Cardiac muscle cell (in vitro differentiated cells and primary cell): ENCODE measurements at regions not wholly inside any gene's neighbourhood (a gene's known extent, or its start where the extent isn't known, plus 50 kb on each side); places are given as distances from the start of the nearest gene placed in this dataset.

ENCODE experiments used
- DNase-seq, 2 donors: peaks; one replicate each; pipeline versions ENCODE4 v3.0.0 to v3.0.0-alpha.2; 2010 to 2017; ENCODE audit warnings: low read depth in 1 of 2, low spot score in 1 of 2
- H3K27ac ChIP-seq: fragments of 200-600 bp; sonication (generic); 2 replicates; pipeline ENCODE4 v1.5.1; 2016
- H3K27me3 ChIP-seq: fragments of 200-600 bp; sonication (generic); 2 replicates; pipeline ENCODE4 v1.6.0; 2016; ENCODE audit warnings: control low read depth
- H3K36me3 ChIP-seq: fragments of 200-600 bp; sonication (generic); 2 replicates; pipeline ENCODE4 v1.5.1; 2016; ENCODE audit warnings: control low read depth
- H3K4me1 ChIP-seq: fragments of 200-600 bp; sonication (generic); 2 replicates; pipeline ENCODE4 v1.8.1; 2017; ENCODE audit warnings: low read depth, mild to moderate bottlenecking, mixed run types
- H3K4me3 ChIP-seq: fragments of 200-600 bp; sonication (generic); 2 replicates; pipeline ENCODE4 v1.5.1; 2016; ENCODE audit warnings: mild to moderate bottlenecking
- H3K9me3 ChIP-seq: fragments of 200-600 bp; sonication (generic); 2 replicates; pipeline ENCODE4 v1.5.1; 2017; ENCODE audit warnings: low read depth, mild to moderate bottlenecking, control low read depth
- TF ChIP-seq, protein P1 (sequence below): IDR thresholded peaks from 2 replicates; pipeline ENCODE4 v1.5.1; 2012; ENCODE audit warnings: low read depth, mild to moderate bottlenecking, low read length

DNA sequence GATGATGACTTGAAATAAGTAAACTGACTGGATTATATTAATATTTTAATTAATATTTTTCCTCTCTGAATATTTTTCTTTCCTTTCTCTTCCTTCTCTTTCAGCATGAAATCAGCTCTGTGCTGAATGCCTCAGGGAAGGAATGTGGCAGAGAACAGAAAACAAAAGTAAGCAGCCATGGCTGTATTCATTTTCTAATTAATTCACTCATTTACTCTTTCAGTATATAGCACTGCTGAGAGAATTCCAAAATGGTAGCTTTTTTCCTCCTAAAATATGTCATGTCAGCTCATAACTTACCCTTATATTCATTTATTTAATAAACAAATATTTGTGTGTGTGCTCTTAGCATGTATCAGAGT is 522.5 kb downstream of the PTPRC start:
- Histone ChIP-seq H3K4me1 (no peaks in the 10 kb centered on the region), H3K27me3 (no peaks in the 10 kb centered on the region), H3K4me3 (no peak overlapping the region), H3K36me3 (no peaks in the 10 kb centered on the region), H3K27ac (no peak overlapping the region), H3K9me3 (no peaks in the 10 kb centered on the region)
- DNase-seq, result no peak
- TF ChIP-seq, protein P1, sequence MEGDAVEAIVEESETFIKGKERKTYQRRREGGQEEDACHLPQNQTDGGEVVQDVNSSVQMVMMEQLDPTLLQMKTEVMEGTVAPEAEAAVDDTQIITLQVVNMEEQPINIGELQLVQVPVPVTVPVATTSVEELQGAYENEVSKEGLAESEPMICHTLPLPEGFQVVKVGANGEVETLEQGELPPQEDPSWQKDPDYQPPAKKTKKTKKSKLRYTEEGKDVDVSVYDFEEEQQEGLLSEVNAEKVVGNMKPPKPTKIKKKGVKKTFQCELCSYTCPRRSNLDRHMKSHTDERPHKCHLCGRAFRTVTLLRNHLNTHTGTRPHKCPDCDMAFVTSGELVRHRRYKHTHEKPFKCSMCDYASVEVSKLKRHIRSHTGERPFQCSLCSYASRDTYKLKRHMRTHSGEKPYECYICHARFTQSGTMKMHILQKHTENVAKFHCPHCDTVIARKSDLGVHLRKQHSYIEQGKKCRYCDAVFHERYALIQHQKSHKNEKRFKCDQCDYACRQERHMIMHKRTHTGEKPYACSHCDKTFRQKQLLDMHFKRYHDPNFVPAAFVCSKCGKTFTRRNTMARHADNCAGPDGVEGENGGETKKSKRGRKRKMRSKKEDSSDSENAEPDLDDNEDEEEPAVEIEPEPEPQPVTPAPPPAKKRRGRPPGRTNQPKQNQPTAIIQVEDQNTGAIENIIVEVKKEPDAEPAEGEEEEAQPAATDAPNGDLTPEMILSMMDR, result no peak

DNA sequence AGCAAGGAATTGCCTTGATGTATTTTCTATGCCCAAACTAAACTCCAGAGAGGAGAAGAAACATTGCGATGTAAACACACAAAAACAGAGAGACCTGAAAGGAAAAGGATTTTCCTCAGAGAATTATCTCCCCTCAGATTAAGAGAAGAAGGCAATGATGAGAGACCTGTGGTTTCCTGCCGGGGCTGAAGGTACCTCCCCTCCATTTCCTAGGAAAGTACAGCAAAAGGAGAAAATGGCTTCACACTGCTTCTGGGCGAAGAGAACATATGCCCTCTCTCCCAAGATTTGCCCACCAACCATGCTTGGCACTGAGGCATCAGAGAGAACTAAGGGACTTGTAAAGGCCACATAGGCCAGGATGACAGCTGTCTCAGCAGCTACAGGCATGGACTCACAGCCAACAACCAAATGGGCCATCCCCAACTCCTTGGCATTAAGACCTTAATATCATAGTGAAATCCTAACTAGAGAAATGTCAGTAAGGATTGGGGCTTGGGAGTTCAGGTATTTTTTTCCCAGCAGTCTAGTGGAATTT is 523.0 kb downstream of the PTPRC start:
- Histone ChIP-seq H3K4me1 (no peaks in the 10 kb centered on the region), H3K27me3 (no peaks in the 10 kb centered on the region), H3K36me3 (no peaks in the 10 kb centered on the region), H3K4me3 (no peak overlapping the region), H3K9me3 (no peaks in the 10 kb centered on the region), H3K27ac (no peak overlapping the region)
- no peak for DNase-seq
- TF ChIP-seq, protein P1, result no peak

DNA sequence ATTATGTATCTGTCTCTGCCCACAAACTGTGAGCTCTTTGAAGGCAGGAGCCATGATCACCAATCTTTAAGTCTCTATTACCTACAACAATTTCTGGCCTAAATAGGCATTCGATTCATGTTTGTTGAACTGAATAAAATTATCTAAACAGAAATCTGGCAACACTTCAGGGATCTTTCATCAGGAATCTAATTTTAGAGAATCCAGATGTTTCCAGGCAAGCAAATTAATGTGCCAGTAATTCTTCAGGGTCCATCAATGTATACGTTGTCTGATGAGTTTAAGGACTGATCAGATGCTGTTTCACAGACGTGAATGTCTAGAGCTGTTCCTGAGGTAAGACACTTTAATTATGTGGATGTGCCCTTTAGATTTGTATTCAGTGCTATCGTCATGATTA is 524.4 kb downstream of the PTPRC start:
- no peak overlapping the region for H3K27ac ChIP-seq
- H3K9me3 ChIP-seq, result no peaks in the 10 kb centered on the region
- no peaks in the 10 kb centered on the region for H3K27me3 ChIP-seq
- no peak overlapping the region for H3K4me3 ChIP-seq
- no peak for DNase-seq
- TF ChIP-seq, protein P1, result no peak
- H3K36me3 ChIP-seq, result no peaks in the 10 kb centered on the region
- no peaks in the 10 kb centered on the region for H3K4me1 ChIP-seq

DNA sequence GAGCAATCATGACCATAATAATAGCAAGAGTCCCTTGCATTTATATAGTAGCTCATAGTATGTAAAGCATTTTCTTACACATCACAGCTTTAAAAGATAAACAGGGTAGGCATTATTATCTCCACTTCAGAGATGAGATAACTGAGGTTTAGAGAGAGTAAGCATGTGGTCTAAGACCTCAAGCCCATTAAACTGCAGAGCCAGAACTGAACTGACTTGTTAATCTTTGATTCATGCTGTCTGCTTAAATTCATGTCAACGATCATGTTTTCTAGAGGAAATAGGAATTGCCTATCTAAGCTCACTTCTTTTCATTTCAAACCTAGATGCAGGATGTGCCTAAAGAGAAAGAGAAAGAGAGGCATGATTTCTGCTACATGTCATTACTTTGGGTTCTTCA is 524.8 kb downstream of the PTPRC start:
- no peaks in the 10 kb centered on the region for H3K4me1 ChIP-seq
- DNase-seq, result no peak
- TF ChIP-seq, protein P1, result no peak
- no peaks in the 10 kb centered on the region for H3K9me3 ChIP-seq
- H3K4me3 ChIP-seq, result no peak overlapping the region
- no peak overlapping the region for H3K27ac ChIP-seq
- H3K27me3 ChIP-seq, result no peaks in the 10 kb centered on the region
- H3K36me3 ChIP-seq, result no peaks in the 10 kb centered on the region

DNA sequence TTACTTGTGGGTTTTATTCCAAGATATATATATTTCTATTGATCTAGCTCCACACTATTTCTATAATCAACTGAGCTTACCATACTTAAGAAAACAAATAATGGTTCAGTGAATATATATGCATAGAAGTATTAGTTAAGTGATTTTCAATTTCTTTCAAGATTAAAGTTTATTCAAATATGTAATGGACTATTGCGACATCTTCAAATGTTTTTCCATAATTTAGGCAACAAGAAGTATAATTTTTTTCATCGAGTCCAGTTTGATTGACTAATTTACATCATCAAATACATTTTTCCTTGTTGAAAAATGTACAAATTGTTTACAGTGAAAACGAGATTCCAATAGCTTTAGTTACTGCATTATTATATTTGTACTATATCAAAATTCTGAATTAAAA is 528.6 kb downstream of the PTPRC start:
- no peak overlapping the region for H3K4me3 ChIP-seq
- TF ChIP-seq, protein P1, result no peak
- DNase-seq, result no peak
- H3K27ac ChIP-seq, result no peak overlapping the region
- H3K4me1 ChIP-seq, result no peaks in the 10 kb centered on the region
- H3K27me3 ChIP-seq, result no peaks in the 10 kb centered on the region
- no peaks in the 10 kb centered on the region for H3K9me3 ChIP-seq
- no peaks in the 10 kb centered on the region for H3K36me3 ChIP-seq
